ENCODE measurements at regions not wholly inside any gene's neighbourhood (a gene's known extent, or its start where the extent isn't known, plus 50 kb on each side); places are given as distances from the start of the nearest gene placed in this dataset.

DNA sequence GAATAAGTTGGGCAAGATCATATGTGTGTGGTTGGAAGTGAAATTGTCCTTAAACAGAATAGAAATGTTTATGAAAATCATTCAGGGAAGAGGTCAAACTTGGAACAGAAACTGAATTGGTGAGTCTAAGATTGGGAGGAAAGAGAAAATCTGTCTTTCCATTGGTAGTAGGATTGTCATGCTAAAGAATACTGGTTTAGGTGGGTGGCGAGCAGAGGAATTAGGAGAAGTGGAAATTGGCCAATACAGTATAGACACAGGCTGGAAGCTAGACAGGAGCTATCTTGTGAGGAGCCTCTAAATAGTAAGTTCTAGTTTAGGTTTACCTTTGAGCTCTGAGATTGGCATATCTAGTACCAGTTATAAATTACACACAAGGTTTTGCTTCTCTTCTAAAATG, 80.9 kb upstream of the KYNU start:
- TF ChIP-seq TAF1 (IDR thresholded peaks at IDR 0.05; ENCODE audit: borderline replicate concordance, insufficient read depth, low read length), result no peak
- TF ChIP-seq, protein P1, sequence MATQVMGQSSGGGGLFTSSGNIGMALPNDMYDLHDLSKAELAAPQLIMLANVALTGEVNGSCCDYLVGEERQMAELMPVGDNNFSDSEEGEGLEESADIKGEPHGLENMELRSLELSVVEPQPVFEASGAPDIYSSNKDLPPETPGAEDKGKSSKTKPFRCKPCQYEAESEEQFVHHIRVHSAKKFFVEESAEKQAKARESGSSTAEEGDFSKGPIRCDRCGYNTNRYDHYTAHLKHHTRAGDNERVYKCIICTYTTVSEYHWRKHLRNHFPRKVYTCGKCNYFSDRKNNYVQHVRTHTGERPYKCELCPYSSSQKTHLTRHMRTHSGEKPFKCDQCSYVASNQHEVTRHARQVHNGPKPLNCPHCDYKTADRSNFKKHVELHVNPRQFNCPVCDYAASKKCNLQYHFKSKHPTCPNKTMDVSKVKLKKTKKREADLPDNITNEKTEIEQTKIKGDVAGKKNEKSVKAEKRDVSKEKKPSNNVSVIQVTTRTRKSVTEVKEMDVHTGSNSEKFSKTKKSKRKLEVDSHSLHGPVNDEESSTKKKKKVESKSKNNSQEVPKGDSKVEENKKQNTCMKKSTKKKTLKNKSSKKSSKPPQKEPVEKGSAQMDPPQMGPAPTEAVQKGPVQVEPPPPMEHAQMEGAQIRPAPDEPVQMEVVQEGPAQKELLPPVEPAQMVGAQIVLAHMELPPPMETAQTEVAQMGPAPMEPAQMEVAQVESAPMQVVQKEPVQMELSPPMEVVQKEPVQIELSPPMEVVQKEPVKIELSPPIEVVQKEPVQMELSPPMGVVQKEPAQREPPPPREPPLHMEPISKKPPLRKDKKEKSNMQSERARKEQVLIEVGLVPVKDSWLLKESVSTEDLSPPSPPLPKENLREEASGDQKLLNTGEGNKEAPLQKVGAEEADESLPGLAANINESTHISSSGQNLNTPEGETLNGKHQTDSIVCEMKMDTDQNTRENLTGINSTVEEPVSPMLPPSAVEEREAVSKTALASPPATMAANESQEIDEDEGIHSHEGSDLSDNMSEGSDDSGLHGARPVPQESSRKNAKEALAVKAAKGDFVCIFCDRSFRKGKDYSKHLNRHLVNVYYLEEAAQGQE (IDR thresholded peaks at IDR 0.05; ENCODE audit: insufficient read depth in 1 of 2, low read depth in 2 of 2, low read length in 2 of 2), result no peak
- TF ChIP-seq SIN3A (IDR thresholded peaks at IDR 0.05; ENCODE audit: borderline replicate concordance, insufficient read depth, low read length), result no peak
- no peak for TF ChIP-seq FOXP2 (optimal IDR thresholded peaks at IDR 0.05; ENCODE audit: borderline replicate concordance, extremely low read depth, extremely low read length, insufficient read depth)
- no peak for TF ChIP-seq POLR2AphosphoS5 (IDR thresholded peaks at IDR 0.05; ENCODE audit: low read depth, low read length)

DNA sequence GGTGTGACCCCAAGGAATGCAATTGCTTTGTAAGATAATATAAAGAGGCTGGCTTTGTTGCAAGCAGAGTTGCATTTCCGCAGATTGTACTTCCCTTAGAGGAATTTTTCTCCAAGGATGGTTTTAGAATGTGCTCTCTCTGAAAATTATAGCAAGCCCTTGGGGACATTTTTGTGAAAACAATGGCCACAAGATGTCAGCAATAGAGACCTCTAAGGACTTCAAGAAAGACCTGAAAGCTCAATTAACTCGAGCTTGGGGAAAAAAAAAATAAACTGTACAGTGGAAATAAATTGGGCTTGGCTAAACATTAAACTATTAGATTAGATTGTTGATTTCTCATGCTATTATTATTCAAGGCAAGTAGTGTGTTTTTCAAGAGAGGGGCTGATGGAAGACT, 81.3 kb upstream of the KYNU start:
- TF ChIP-seq TAF1 (IDR thresholded peaks at IDR 0.05; ENCODE audit: borderline replicate concordance, insufficient read depth, low read length), result no peak
- no peak for TF ChIP-seq POLR2AphosphoS5 (IDR thresholded peaks at IDR 0.05; ENCODE audit: low read depth, low read length)
- TF ChIP-seq, protein P1 (IDR thresholded peaks at IDR 0.05; ENCODE audit: insufficient read depth in 1 of 2, low read depth in 2 of 2, low read length in 2 of 2), result no peak
- TF ChIP-seq SIN3A (IDR thresholded peaks at IDR 0.05; ENCODE audit: borderline replicate concordance, insufficient read depth, low read length), result no peak
- TF ChIP-seq FOXP2 (optimal IDR thresholded peaks at IDR 0.05; ENCODE audit: borderline replicate concordance, extremely low read depth, extremely low read length, insufficient read depth), result no peak

DNA sequence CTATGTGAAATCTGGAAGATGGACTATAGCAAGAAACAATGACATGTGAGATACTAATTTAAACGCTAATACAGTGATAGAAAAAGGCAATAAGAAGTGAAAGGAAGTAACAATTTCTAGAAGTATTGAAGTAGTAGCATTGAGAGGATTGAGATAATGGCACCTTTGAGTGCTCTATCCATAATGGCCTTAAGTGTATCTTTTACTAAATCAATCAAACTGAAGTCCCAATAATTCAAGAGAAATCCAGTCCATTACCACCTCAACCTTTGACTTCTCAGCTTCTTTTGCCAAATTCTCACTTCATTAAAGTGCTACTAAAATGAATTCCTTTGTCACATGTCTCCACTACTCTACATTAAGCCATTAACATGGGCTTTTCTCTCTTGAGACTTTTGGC, 82.6 kb upstream of the KYNU start:
- TF ChIP-seq FOXP2 (optimal IDR thresholded peaks at IDR 0.05; ENCODE audit: borderline replicate concordance, extremely low read depth, extremely low read length, insufficient read depth), result no peak
- TF ChIP-seq, protein P1 (IDR thresholded peaks at IDR 0.05; ENCODE audit: insufficient read depth in 1 of 2, low read depth in 2 of 2, low read length in 2 of 2), result no peak
- no peak for TF ChIP-seq TAF1 (IDR thresholded peaks at IDR 0.05; ENCODE audit: borderline replicate concordance, insufficient read depth, low read length)
- TF ChIP-seq POLR2AphosphoS5 (IDR thresholded peaks at IDR 0.05; ENCODE audit: low read depth, low read length), result no peak
- no peak for TF ChIP-seq SIN3A (IDR thresholded peaks at IDR 0.05; ENCODE audit: borderline replicate concordance, insufficient read depth, low read length)

DNA sequence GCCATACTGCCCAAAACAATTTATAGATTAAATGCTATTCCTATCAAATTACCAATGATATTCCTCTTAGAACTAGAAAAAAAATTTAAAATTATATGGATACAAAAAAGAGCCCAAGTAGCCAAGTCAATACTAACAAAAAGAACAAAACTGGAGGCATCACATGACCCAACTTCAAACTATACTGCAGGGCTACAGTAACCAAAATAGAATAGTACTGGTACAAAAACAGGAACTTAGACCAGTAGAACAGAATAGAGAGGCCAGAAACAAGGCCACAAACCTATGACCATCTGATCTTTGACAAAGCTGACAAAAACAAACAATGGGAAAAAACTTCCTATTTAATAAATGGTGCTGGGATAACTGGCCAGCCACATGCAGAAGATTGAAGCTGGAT, 86.1 kb upstream of the KYNU start:
- no peak for TF ChIP-seq TAF1 (IDR thresholded peaks at IDR 0.05; ENCODE audit: borderline replicate concordance, insufficient read depth, low read length)
- TF ChIP-seq SIN3A (IDR thresholded peaks at IDR 0.05; ENCODE audit: borderline replicate concordance, insufficient read depth, low read length), result no peak
- TF ChIP-seq POLR2AphosphoS5 (IDR thresholded peaks at IDR 0.05; ENCODE audit: low read depth, low read length), result no peak
- no peak for TF ChIP-seq FOXP2 (optimal IDR thresholded peaks at IDR 0.05; ENCODE audit: borderline replicate concordance, extremely low read depth, extremely low read length, insufficient read depth)
- TF ChIP-seq, protein P1 (IDR thresholded peaks at IDR 0.05; ENCODE audit: insufficient read depth in 1 of 2, low read depth in 2 of 2, low read length in 2 of 2), result no peak
